ENCODE measurements at regions not wholly inside any gene's neighbourhood (a gene's known extent, or its start where the extent isn't known, plus 50 kb on each side); places are given as distances from the start of the nearest gene placed in this dataset.

GRCh38 chr2:7405861-7406715 is 488.9 kb downstream of the RNF144A start:
- no peak for TF ChIP-seq POLR2A (IDR thresholded peaks at IDR 0.05)
- no peak for TF ChIP-seq CTCF (IDR thresholded peaks at IDR 0.05)
